C4-2B (cell line): ENCODE measurements at regions not wholly inside any gene's neighbourhood (a gene's known extent, or its start where the extent isn't known, plus 50 kb on each side); places are given as distances from the start of the nearest gene placed in this dataset.

Source experiments
- ZFX ChIP-seq: fragments of 450-650 bp; IDR thresholded peaks from 2 replicates; pipeline ENCODE4 v1.6.1; 2017
- TF ChIP-seq, protein P1 (sequence below): fragments of 450-650 bp; conservative IDR thresholded peaks from 2 replicates; pipeline ENCODE4 v1.5.1; 2017; ENCODE audit warnings: mild to moderate bottlenecking

DNA sequence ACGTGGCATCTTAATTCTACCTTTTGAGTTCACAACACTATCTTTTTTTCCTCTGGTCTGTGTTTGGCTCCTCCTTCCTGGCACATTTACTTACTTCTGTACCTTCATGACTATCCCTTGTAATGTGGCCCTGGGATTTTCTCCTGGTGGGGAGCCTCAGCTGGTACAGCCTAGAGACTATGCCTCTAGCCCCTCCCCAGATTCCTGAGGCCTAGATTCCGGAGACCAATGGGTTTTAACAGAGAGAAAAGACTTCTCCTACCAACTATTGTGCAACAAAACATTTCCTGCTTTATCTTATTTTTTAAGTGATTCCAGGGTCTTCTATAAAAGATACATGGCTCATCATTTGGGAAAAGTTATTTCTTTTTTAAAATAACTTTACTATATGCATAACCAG lies 216.2 kb upstream of the KRR1 start:
- TF ChIP-seq, protein P1, sequence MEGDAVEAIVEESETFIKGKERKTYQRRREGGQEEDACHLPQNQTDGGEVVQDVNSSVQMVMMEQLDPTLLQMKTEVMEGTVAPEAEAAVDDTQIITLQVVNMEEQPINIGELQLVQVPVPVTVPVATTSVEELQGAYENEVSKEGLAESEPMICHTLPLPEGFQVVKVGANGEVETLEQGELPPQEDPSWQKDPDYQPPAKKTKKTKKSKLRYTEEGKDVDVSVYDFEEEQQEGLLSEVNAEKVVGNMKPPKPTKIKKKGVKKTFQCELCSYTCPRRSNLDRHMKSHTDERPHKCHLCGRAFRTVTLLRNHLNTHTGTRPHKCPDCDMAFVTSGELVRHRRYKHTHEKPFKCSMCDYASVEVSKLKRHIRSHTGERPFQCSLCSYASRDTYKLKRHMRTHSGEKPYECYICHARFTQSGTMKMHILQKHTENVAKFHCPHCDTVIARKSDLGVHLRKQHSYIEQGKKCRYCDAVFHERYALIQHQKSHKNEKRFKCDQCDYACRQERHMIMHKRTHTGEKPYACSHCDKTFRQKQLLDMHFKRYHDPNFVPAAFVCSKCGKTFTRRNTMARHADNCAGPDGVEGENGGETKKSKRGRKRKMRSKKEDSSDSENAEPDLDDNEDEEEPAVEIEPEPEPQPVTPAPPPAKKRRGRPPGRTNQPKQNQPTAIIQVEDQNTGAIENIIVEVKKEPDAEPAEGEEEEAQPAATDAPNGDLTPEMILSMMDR, result no peak
- no peak for TF ChIP-seq ZFX
